Right hindlimb (tissue), 1 donor: ENCODE measurements at regions not wholly inside any gene's neighbourhood (a gene's known extent, or its start where the extent isn't known, plus 50 kb on each side); places are given as distances from the start of the nearest gene placed in this dataset.
A peak's percentile ranks its signal among the peaks of the same experiment; 100 is the strongest.
"Not testable (repeated sequence)": the region's sequence is repeated elsewhere in the genome, so short reads cannot be mapped to it uniquely, and the experiment has no call there.

ENCODE experiments used
- DNase-seq: peaks from one replicate; pipeline ENCODE4 v3.0.0-alpha.2; 2018

DNA sequence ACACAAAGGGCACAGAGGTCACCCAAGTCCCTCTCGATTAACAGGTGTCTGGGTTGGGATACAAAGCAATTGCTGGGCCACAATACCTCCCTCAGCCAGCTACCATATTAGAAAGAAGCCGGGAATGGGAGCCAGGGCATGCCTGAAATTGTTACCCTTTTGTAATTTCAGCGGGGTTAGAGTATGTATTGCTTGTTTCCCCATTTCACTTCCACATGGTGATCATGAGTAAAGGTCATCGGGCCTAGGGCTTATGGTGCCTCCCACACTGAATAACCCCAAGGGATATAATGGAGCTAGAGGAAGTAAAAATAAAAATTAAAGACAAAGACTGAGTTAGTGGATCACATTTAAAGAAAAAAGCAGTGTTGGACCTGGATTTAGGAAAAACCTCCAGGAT, 437.2 kb upstream of the KLHL29 start:
- no peak for DNase-seq

DNA sequence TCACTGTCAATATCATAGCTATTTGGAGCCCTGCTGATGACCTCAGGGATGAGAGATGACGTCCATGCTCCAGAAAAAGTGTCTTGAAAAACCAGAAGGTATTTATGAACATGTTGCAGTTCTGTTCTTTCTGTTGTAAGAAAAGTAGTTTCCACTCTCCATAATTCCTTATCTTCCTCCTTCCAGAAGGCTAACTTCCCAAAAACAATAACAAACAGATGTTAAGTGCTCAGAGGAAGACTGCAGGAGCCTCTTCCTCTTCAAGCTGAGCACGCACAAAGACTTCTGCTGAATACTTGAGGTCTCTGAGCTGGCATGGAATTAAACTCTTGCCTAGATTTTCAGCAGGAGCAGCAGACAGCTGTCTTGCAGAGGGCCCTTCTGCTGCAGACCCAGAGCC, 434.5 kb upstream of the KLHL29 start:
- no peak for DNase-seq

DNA sequence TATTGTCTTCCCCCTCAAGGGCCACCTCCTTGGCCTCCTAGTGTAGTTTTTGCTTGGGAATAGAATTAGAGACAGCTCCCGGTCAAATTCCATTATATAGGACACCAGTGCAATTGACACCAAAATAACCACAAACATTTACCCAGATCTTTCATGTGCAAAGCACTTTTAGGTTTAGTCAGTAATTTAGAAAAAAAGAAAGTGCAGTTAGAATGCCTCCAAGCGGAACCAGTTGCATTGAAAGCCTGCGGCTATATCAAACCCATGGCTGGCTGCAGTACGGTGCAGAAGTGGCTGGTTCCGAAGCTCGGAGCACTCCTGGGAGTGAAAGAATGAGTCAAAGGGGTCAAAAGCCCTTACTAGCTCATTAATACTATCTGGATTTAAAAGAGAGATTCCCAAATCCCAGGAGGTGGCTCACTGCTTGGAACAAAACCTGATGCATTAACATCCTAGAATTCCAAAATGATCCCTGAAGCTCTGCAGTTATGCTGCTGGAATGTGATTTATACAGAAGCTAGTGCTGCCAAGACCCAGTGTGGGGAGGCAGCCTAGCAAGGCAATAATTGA, 432.2 kb upstream of the KLHL29 start:
- DNase-seq: no peak

DNA sequence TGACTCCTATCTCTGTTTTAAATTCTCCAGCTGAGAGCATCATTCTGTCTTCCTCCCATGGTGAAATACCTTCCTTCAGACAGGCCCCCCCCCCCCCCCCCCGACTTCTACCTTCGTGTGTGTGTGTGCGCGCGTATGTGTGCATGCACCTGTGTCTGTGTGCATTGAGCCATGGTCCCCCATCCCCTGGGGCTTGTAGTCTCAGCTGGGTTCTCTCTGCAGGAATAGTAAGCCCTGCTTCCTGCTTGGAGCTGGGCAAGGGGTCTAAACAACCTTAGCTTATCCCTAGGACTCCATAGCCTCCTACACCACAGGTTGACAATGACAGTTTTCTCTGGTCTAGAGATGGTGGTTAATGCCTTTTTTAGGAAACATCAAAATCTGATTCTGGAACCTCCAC, 427.5 kb upstream of the KLHL29 start:
- no peak for DNase-seq

DNA sequence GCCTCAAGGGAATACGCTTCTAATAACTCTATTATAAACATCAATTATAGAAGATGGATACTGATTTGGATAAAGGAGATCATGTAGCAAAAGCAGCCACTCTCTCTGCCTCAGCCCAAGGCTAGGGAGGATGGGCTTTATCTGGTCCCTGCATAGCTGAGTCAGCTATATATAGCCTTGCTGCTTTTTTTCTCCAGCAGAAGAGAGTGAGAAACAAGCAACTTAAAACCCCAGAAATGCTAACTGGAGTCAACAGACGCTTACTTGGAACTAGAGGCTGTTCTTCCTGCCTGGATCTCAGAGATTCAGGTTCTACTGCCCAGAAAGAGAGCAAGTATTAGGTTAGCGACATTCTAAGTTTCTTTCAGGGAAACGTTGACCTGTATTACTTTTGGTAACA, 426.7 kb upstream of the KLHL29 start:
- no peak for DNase-seq

DNA sequence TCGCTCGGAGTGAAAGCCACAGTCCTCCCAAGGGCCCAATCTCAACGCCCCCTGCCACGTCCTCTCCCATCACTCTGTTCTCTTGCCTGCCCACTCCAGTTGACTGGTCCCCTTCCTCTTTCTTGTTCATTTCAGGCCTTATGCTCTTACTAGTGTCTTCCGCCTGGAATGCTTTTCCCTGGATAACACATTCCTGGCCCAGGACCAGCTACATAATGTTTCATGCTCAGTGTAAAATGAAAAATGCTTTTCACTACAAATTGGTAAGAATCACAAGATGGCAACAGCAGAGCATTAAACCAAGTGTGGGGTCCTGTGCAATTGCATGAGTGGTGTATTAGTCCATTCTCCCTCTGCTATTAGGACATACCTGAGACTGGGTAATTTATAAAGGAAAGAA, 417.2 kb upstream of the KLHL29 start:
- peak; percentile 27 for DNase-seq

DNA sequence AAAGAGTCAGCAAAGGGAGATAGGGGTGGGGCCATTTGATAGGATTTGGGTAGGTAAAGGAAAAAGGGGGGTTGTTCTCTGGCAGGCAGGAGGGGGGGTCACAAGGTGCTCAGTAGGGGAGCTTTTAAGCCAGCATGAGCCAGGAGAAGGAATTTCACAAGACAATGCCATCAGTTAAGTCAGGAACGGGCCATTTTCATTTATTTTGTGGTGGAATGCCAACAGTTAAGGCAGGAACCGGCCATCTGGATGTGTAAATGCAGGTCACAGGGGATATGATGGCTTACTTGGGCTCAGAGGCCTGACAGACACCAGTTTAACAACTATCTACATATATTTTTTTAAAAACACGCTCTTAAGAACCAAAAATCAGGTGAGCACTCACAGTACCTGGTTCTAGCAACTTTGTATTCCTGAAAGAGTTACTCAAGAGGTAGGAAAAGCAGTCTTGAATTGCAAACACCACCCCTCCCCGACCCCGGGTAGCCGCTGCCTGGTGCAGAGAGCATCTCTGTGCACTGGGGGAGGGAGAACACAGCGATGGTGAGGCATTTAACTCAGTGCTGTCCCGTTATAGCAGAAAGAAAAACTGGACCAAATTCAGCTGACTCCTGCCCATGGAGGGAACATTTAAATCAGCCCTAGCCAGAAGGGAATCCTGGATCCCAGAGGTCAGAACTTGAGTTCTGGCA, 414.5 kb upstream of the KLHL29 start:
- DNase-seq: no peak

DNA sequence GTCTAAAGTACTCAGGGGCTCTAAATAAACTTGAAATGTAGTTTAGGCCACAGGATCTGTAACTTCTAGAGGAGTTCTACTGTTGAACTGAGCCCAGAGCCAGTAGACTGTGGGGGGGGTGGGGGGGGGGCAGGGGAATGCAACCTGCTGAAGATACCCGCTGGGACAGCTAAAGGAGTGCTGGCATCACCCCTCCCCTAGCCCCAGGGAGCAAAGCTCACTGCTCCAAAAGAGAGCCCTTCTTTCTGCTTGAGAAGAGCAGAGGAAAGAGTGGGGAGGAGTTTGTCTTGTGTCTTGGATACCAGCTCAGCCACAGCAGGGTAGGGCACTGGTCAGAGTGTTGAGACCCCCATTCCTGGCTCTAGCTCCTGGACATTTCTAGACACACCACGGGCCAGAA, 414.0 kb upstream of the KLHL29 start:
- no peak for DNase-seq

DNA sequence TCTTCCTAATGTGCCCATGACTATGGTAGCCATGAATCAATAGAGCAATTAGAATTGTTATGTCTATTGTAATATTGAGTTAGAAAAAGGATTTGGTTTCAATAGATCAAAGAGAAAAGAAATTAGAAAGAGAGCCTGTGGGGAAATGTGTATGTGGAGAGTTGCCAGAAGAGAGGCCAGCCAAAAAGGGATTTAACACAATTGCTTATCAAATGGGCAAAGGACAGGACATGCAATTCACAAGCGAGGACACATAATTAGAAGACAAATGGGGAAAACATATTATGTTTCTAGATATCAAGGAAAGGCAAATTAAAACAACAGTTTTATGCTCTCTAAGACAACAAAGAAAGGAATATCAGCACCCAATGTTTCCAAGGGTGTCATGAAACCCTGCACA, 403.2 kb upstream of the KLHL29 start:
- DNase-seq: no peak

DNA sequence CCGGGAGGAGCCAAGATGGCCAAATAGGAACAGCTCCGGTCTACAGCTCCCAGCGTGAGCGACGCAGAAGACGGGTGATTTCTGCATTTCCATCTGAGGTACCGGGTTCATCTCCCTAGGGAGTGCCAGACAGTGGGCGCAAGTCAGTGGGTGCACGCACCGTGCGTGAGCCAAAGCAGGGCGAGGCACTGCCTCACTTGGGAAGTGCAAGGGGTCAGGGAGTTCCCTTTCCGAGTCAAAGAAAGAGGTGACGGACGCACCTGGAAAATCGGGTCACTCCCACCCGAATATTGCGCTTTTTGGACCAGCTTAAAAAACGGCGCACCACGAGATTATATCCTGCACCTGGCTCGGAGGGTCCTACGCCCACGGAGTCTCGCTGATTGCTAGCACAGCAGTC, 400.8 kb upstream of the KLHL29 start:
- not testable (repeated sequence) for DNase-seq

DNA sequence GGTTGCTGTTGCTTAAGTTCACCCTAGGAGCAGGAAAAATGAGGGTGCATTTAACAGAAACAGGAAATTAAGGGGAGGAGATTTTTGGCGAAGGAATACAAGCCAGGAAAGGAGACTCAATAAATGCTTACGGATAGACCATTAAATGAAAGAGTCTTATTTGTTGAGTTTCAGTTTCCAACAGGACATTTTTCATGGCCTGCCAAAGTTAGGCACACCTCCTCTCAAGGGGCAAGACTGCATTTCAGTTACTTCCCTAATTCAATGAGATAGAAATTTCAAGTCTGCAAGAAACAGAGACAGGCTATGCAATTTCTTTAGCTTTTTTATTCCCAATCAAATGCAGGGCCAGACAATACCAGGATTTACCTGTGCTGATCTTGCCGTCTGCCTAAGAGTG, 394.7 kb upstream of the KLHL29 start:
- no peak for DNase-seq

DNA sequence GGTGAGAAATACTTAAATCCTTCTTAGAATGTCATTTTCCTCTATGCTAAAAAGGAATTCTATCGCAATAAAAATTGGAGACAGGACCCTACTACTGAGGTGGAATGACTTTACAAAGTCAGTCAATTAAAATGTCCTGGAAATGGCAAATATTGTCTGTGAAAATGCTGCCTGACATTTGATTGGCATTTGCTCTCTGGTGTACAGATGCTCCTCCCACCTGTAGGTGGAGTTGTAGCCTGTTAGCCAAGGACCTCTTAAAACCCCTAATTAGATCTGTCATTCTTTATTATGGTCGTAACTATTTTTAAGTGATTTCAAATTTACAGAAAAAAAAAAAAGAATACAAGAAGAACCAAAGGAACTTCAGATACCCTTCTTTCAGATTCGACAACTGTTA, 393.1 kb upstream of the KLHL29 start:
- no peak for DNase-seq

DNA sequence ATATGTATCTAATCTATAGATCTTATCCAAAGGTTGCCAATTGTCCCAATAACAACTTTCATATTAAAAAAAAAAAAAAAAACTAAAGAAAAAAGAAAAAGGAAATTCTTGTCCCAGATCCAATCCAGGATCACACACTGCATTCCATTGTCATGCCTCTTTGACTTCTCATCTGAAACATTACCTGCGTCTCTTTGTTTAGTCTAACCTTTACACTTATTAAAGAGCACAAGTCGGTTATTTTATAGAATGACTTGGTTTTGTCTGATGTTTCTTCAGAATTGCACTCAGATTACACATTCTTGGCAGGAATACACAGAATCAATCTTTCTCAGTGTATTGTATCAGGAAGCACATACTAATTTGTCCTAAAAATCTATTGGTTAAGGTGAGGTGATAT, 392.5 kb upstream of the KLHL29 start:
- DNase-seq: no peak

DNA sequence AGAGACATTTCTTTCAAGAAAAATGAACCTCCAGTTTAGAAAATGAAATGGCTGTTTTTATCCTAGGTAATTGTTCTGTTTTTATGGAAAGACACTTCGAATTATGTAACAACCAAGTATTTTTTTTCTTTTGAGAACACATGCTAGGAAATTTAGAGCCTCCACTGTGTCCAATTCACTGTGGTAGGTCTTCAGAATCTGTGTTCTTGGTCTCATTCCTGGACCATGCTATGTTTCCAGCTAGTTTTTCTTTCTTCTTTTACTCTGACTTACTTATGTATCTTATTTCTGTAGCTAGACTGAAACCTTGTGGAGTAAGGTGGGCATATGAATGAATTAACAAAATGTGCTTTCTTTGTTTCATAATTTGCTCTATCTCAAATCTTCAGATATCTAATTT, 391.7 kb upstream of the KLHL29 start:
- no peak for DNase-seq

DNA sequence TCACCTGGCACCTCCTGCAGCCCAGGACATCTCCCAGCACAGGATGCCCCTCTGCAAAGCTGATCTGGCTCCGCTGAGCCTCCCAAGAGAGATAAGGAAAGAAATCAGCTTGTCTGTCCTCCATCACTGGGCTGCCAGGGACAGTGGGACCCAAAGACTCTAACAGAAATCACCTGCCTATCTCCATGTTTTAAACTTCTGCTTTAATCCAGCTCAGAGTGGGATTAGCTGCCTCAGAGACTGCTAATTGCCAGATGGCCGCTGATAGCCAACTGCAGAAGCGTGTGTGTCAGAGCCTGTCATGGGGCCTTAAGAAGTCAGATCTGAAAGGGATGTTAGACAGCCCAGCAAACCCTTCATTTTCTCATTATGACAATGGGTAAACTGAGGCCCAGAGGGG, 389.4 kb upstream of the KLHL29 start:
- DNase-seq: no peak

DNA sequence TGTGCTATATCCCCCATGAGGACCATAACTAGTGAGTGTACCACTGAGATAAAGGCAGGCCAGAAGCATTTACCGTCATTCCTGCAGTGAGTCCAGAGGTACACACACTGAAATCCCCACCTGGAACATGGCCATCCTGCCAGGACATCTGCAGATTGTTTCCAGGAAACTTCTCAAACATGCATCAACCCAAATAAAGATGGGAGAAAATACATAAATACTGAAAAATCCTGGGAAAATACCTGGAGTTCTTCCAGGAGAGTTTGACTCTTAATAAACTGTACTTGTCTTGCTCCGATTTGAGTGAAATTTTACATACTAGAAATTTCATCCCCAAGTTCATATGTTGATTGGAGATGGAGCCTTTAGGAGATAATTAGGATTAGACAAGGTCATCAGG, 388.1 kb upstream of the KLHL29 start:
- no peak for DNase-seq

DNA sequence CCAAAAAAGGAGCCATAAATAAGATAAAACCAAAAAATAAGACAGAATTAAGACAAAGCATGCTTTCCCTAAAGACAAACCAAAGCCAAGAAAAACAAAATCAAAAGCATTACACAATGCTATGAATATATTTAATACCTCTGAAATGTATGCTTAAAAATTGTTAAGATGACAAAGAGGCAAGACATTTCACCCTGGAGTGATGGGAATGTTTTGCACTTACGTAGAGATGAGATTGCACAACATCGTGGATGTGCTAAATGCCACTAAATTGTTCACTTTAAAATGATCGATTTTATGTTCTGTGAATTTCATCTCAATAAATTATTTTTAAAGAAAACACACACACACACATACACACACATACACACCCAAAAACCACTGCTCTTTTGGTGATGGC, 386.6 kb upstream of the KLHL29 start:
- DNase-seq: no peak

DNA sequence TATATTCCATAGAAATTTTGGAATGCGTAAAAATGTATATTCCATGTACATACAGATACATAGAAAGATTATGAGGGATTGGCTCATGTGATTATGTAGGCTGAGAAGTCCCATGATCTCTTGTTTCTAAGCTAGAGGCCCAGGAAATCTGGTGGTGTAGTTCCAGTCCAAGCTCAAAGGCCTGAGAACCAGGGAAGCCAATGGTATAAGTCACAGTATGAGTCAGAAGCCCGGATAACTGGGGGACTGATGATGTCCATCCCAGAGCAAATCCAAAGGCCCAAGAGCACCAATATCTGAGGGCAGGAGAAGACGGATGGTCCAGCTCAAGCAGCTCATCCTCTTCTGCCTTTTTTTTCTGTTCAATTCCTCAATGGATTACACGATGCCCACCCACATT, 385.0 kb upstream of the KLHL29 start:
- DNase-seq: no peak

DNA sequence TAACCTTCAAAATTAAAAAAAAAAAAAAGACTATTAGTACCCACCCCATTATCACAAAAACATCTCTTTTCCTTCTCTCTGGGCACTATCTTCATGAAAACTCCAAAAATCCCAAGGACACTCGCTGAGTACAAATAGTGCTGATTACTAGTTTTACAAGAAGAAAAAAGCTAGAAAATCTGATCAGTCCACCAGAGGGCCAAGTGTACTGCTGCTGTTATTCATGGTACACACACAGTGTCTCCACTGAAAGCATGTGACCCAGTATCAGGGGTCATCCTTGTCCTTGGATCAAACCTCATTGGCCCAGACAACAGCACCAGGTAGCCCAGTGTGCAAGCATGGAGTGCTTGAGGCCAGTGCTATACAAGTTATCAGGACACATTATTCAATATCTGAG, 382.7 kb upstream of the KLHL29 start:
- no peak for DNase-seq

DNA sequence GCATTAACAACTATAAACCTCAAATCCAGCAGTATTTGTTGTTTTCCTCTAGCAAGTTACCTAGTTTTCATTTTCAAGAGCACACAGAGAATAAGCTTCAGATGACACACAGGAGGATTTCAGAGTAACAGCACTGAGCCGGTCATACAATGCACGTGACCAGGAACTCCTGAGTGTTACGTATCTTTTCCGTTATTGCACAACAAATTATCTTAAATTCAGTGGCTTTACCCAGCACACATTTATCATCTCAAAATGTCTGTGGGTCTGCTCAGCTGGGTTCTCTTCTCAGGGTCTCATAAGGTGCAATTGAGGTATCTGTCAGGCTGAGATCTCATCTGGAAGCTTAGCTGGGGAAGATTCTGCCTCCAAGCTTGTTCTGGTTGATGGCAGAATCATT, 379.5 kb upstream of the KLHL29 start:
- DNase-seq: no peak

DNA sequence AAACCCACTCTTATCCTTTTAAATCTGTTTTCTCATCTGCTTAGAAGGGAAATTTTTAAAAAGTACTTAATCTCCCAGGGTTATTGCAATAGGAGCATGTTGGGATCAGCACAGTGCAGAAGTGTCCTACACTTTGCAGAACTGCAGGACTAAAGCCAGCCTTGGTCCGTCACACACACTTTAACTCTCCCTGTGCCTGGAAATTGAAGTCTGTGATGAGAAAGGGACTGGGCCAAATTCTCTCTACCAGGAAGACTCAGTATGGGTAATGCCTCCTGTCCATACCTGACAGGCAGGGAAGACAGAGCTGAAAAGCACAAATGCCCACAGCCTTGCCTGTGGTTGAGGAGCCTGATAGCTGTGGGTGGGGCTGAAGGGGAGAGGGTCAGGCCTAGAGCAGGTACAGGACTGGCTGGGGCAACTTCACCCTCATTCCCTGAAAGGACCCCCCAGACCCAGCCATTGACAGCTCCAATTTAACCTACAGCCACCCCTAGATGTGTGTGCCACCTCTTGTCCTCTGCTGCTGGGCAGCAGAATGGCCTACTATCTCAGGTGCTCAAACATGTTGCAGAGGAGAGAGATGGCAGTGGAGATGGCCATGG, 377.2 kb upstream of the KLHL29 start:
- no peak for DNase-seq

DNA sequence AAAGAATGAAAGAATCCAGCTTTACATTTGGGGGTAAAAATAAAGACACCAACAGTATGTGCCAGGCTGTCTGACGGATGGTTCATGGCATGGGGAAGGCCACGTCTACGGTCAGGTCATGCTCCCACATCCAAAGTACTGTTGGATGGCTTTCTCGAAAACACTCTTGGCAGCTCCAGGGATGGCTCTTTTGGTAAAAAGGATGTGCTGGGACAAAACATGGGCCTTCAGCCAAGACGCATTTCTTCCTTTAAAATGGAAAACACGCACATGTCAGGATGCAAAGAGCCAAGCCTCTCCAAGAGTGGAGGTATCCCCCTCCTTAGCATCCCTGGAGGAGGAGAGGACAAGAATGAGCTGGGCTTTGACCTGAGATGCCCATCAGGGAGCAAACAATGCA, 376.5 kb upstream of the KLHL29 start:
- DNase-seq: peak; percentile 41

DNA sequence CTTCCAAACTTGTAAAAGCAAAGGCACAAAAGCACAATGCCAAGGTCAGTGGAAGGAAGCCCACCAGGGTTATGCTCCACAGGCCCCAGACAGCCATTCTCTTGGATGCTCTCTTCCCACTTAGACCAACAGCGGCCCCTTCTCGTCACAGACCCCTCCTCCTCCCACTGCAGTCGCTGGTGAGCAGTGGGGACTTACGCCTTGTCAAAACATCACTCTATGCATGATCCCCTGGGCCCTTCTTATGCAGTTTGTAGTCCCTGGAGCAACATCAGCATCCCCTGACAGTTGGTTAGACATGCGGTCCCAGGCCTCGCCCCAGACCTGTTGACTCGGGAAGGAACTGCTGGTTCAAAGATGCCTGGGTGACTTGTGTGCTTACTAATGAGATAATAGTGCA, 376.0 kb upstream of the KLHL29 start:
- DNase-seq: no peak

DNA sequence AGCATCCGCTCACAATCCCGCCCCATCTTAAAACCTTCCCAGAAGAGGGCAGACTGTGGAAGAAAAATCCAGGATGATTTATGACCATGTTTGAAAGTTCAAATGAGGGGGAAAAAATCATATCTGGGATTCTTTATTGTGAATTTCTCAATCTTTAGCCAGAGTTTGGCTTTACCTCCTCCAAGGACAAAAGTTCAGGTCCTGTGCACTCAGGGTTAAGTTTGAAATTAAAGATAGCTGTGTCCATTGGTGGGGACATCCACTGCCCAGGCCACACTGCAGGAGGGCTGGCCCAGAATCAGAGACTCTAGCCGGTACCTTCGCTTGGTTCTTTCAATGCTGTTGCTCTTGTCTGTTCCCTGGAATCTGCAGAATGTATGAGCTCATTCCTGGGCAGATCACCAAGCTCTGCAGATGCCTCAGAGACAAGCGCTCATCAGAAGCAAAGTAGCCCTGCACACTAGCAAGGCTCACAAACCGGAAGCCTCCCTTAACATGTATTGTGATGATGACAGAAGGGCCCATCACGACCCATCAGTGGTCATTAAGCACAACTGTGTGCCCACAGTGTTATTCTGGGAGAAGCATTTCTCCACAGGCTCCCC, 375.3 kb upstream of the KLHL29 start:
- peak; percentile 86 for DNase-seq

DNA sequence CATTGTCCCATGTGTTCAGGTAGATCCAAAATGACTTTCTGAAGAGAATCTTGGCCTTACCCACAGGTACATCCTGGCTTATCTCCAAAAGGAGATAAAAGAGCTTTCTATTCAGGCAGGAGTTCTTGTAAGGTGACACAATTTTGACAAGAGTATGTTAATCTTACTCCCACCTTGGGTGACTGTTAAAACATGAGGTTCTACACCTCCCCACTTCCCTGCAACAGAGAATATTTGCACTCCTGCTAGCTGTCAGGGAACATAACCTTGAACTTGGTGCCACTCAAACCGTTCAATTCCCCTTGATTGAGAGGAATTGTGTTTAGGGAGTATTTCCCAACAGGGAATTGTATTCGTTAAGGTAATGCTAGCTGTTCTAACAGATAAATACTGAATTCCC, 372.5 kb upstream of the KLHL29 start:
- DNase-seq: no peak
